Smooth muscle cell (in vitro differentiated cells): ENCODE measurements at regions not wholly inside any gene's neighbourhood (a gene's known extent, or its start where the extent isn't known, plus 50 kb on each side); places are given as distances from the start of the nearest gene placed in this dataset.
A peak's percentile ranks its signal among the peaks of the same experiment; 100 is the strongest.
"Not testable (repeated sequence)": the region's sequence is repeated elsewhere in the genome, so short reads cannot be mapped to it uniquely, and the experiment has no call there.

ENCODE experiments used
- DNase-seq: peaks from one replicate; lab custom pipeline; 2025; ENCODE audit not compliant: unreplicated experiment; lab: John Stamatoyannopoulos, UW
- H2AFZ ChIP-seq: fragments of 200-600 bp; sonication (generic); 2 replicates; pipeline ENCODE4 v1.6.0; 2016; ENCODE audit warnings: antibody characterized with exemption, low read depth, mild to moderate bottlenecking
- H3F3A ChIP-seq: fragments of 200-600 bp; sonication (generic); 2 replicates; pipeline ENCODE4 v1.6.0; 2017; ENCODE audit warnings: antibody characterized with exemption, low read depth
- H3K27ac ChIP-seq: fragments of 200-600 bp; sonication (generic); 2 replicates; pipeline ENCODE4 v1.5.1; 2016; ENCODE audit warnings: low read depth, mild to moderate bottlenecking
- H3K27me3 ChIP-seq: fragments of 200-600 bp; sonication (generic); 2 replicates; pipeline ENCODE4 v1.6.1; 2016; ENCODE audit warnings: low read depth, mild to moderate bottlenecking
- H3K36me3 ChIP-seq: fragments of 200-600 bp; sonication (generic); 2 replicates; pipeline ENCODE4 v1.5.1; 2016; ENCODE audit warnings: low read depth
- H3K4me1 ChIP-seq: fragments of 200-600 bp; sonication (generic); 2 replicates; pipeline ENCODE4 v1.5.1; 2016; ENCODE audit warnings: low read depth
- H3K4me2 ChIP-seq: fragments of 200-600 bp; sonication (generic); 2 replicates; pipeline ENCODE4 v1.6.0; 2016; ENCODE audit warnings: mild to moderate bottlenecking
- H3K4me3 ChIP-seq: fragments of 200-600 bp; sonication (generic); 2 replicates; pipeline ENCODE4 v1.5.1; 2016; ENCODE audit warnings: mild to moderate bottlenecking
- H3K79me2 ChIP-seq: fragments of 200-600 bp; sonication (generic); 2 replicates; pipeline ENCODE4 v1.6.0; 2016; ENCODE audit warnings: low read depth, mild to moderate bottlenecking
- H3K9ac ChIP-seq: fragments of 200-600 bp; sonication (generic); 2 replicates; pipeline ENCODE4 v1.6.0; 2016; ENCODE audit warnings: low read depth
- H3K9me3 ChIP-seq: fragments of 200-600 bp; sonication (generic); replicated peaks from 2 replicates; pipeline ENCODE4 v1.5.1; 2016; ENCODE audit warnings: low read depth
- H4K20me1 ChIP-seq: fragments of 200-600 bp; sonication (generic); 2 replicates; pipeline ENCODE4 v1.6.0; 2016; ENCODE audit warnings: low read depth
- WGBS: methylation state at CpG from one replicate; pipeline ENCODE4 v1.1.7; 2016; ENCODE audit warnings: low lambda C conversion rate; 5-methylcytosine and 5-hydroxymethylcytosine counted together
- small RNA-seq: library from RNA; depleted of rRNA; stranded (forward); fragments of <200 nt; gene quantifications from one replicate; pipeline ENCODE3, GENCODE V24; 2014

DNA sequence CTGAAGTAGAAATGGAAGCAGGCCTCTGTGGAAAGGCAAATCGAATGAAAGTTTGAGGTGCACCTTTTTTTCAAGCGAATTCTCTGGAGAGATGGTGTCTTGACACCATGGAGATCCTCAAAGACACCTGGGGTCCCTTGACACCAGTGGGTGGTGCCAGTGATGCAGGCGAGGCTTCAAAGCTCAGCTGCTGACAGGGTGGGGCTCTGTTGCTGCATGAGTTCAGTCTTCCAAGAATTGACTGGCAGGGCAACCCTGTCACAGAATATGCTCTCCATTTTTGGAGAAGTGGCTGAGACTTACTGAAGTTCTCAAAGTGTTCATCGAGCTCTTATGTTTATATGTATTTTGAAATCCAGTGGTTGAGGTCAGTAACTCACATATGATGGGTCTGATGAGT is 1741.6 kb downstream of the SPATA31A7 start:
- not testable (repeated sequence) for H3K9ac ChIP-seq, H3K27ac ChIP-seq, H3K9me3 ChIP-seq, H3K36me3 ChIP-seq, H3K79me2 ChIP-seq, H3K4me1 ChIP-seq, H4K20me1 ChIP-seq, H3K27me3 ChIP-seq, H3F3A ChIP-seq, DNase-seq, H3K4me2 ChIP-seq, H2AFZ ChIP-seq, H3K4me3 ChIP-seq
- WGBS, result no CpG with 5 or more reads among the region's 4 CpGs

DNA sequence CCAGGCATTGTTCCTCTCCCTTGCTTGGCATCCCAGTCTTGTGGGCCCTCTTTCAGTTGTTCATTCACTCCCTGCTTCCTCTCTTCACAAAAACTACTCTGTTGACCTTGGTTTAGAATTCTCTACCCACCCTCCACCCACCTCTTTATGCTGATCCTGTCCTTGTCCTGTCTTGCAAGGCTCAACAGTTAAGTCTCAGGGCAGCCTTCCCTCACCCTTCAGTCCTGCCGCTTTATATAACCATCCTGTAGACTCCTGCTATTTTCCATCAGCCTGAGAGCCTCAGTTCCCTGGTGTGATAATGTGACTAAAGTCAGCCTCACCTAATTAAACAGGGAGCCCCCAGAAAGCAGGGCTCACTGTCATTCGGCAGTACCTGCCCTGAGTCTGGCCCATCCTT is 1763.0 kb downstream of the SPATA31A7 start:
- no CpG with 5 or more reads among the region's 2 CpGs for WGBS
- not testable (repeated sequence) for H3K36me3 ChIP-seq, H4K20me1 ChIP-seq, H2AFZ ChIP-seq, H3K9ac ChIP-seq, H3F3A ChIP-seq, H3K4me1 ChIP-seq, DNase-seq, H3K79me2 ChIP-seq, H3K9me3 ChIP-seq, H3K27me3 ChIP-seq, H3K27ac ChIP-seq, H3K4me3 ChIP-seq, H3K4me2 ChIP-seq

Small RNA genes in the stretch of these regions (small RNA-seq; reads per million reads assigned to genes)
- gene RNA5SP283, result 0.29 reads per million, percentile 5 among the genes with 10 or more reads in this experiment
